ENCODE measurements at regions not wholly inside any gene's neighbourhood (a gene's known extent, or its start where the extent isn't known, plus 50 kb on each side); places are given as distances from the start of the nearest gene placed in this dataset.

- TF ChIP-seq CTCF (IDR thresholded peaks at IDR 0.05 in 2 of 3, conservative IDR thresholded peaks at IDR 0.05 in 1 of 3; ENCODE audit: borderline replicate concordance in 1 of 3, insufficient read depth in 1 of 3, low read depth in 2 of 3, low read length in 2 of 3) = no peak
- no peak for TF ChIP-seq MAX (IDR thresholded peaks at IDR 0.05)
- TF ChIP-seq EZH2phosphoT487 (IDR thresholded peaks at IDR 0.05; ENCODE audit: borderline replicate concordance) = no peak
- TF ChIP-seq SIN3A (IDR thresholded peaks at IDR 0.05; ENCODE audit: low read depth) = no peak
- TF ChIP-seq FOSL1 (IDR thresholded peaks at IDR 0.05; ENCODE audit: low read depth) = no peak
- TF ChIP-seq POLR2A (IDR thresholded peaks at IDR 0.05; ENCODE audit: borderline replicate concordance, extremely low read depth, insufficient read depth, insufficient read length) = no peak
- TF ChIP-seq POLR2AphosphoS5 (IDR thresholded peaks at IDR 0.05; ENCODE audit: low read depth, low read length) = no peak
- no peak for TF ChIP-seq YY1 (IDR thresholded peaks at IDR 0.05; ENCODE audit: extremely low read depth, insufficient replicate concordance, low read depth, low read length)
- no peak for TF ChIP-seq ZFX (IDR thresholded peaks at IDR 0.05)
- no peak for TF ChIP-seq JUND (IDR thresholded peaks at IDR 0.05)
- TF ChIP-seq TCF7L2 (IDR thresholded peaks at IDR 0.05; ENCODE audit: borderline replicate concordance, extremely low read depth, insufficient read depth, insufficient read length) = no peak
- TF ChIP-seq EZH2 (IDR thresholded peaks at IDR 0.05) = no peak
- TF ChIP-seq ATF3 (IDR thresholded peaks at IDR 0.05) = no peak
These were observed 1244.2 kb upstream of the MIR17HG start for GRCh38 chr13:90103099-90103784.

Data from HCT116 (cell line).